DND-41 (cell line): ENCODE measurements at regions not wholly inside any gene's neighbourhood (a gene's known extent, or its start where the extent isn't known, plus 50 kb on each side); places are given as distances from the start of the nearest gene placed in this dataset.

ENCODE experiments used
- CTCF ChIP-seq: IDR thresholded peaks from 2 replicates; pipeline ENCODE4 v1.5.1; 2012; ENCODE audit warnings: borderline replicate concordance, low read length, moderate library complexity, mild to moderate bottlenecking; ENCODE audit not compliant: poor library complexity, severe bottlenecking; ENCODE audit errors: extremely low read depth
- EZH2 ChIP-seq: IDR thresholded peaks from 3 replicates; pipeline ENCODE4 v1.6.1; 2012; ENCODE audit warnings: borderline replicate concordance, low read depth, mild to moderate bottlenecking, moderate library complexity, low read length, inconsistent platforms; ENCODE audit not compliant: severe bottlenecking

- no peak for TF ChIP-seq CTCF
- TF ChIP-seq EZH2 = no peak
These were observed 588.6 kb upstream of the FAT1 start for GRCh38 chr4:187312299-187312698.
